HG02938 (cell line): ENCODE measurements at regions not wholly inside any gene's neighbourhood (a gene's known extent, or its start where the extent isn't known, plus 50 kb on each side); places are given as distances from the start of the nearest gene placed in this dataset.
"Not testable (repeated sequence)": the region's sequence is repeated elsewhere in the genome, so short reads cannot be mapped to it uniquely, and the experiment has no call there.

Experiments
- ATAC-seq: cut with Tn5 transposase; IDR thresholded peaks from one replicate; pipeline ENCODE4 v1.9.1; 2021; ENCODE audit warnings: mild to moderate bottlenecking, moderate library complexity; ENCODE audit not compliant: unreplicated experiment

- ATAC-seq, result no peak
These were observed 2153.4 kb upstream of the RAG2 start for GRCh38 chr11:38751421-38751820.

- ATAC-seq, result not testable (repeated sequence)
These were observed 2148.5 kb upstream of the RAG2 start for GRCh38 chr11:38746516-38746915.

GRCh38 chr11:38723361-38723760, 2125.3 kb upstream of the RAG2 start:
- no peak for ATAC-seq

GRCh38 chr11:38721586-38722315, 2123.7 kb upstream of the RAG2 start:
- no peak for ATAC-seq

GRCh38 chr11:38718659-38719058, 2120.6 kb upstream of the RAG2 start:
- no peak for ATAC-seq

GRCh38 chr11:38718049-38718448, 2120.0 kb upstream of the RAG2 start:
- ATAC-seq, result no peak

GRCh38 chr11:38711110-38711509, 2113.1 kb upstream of the RAG2 start:
- no peak for ATAC-seq

GRCh38 chr11:38710262-38710661, 2112.2 kb upstream of the RAG2 start:
- ATAC-seq, result no peak

GRCh38 chr11:38700111-38700510, 2102.1 kb upstream of the RAG2 start:
- ATAC-seq, result no peak

GRCh38 chr11:38693306-38693705, 2095.3 kb upstream of the RAG2 start:
- ATAC-seq, result no peak

GRCh38 chr11:38690211-38690610, 2092.2 kb upstream of the RAG2 start:
- ATAC-seq, result not testable (repeated sequence)

GRCh38 chr11:38687008-38687407, 2089.0 kb upstream of the RAG2 start:
- no peak for ATAC-seq

- ATAC-seq, result no peak
These were observed 2085.4 kb upstream of the RAG2 start for GRCh38 chr11:38683484-38683883.

- ATAC-seq, result no peak
These were observed 2082.7 kb upstream of the RAG2 start for GRCh38 chr11:38680746-38681145.

GRCh38 chr11:38680166-38680565, 2082.1 kb upstream of the RAG2 start:
- ATAC-seq, result no peak

GRCh38 chr11:38672445-38672844, 2074.4 kb upstream of the RAG2 start:
- ATAC-seq, result no peak

GRCh38 chr11:38667359-38667758, 2069.3 kb upstream of the RAG2 start:
- no peak for ATAC-seq

GRCh38 chr11:38648604-38649003, 2050.6 kb upstream of the RAG2 start:
- ATAC-seq, result no peak

GRCh38 chr11:38646382-38646781, 2048.3 kb upstream of the RAG2 start:
- ATAC-seq, result no peak

GRCh38 chr11:38640854-38641253, 2042.8 kb upstream of the RAG2 start:
- no peak for ATAC-seq

GRCh38 chr11:38612701-38613100, 2014.7 kb upstream of the RAG2 start:
- no peak for ATAC-seq

- not testable (repeated sequence) for ATAC-seq
These were observed 2003.3 kb upstream of the RAG2 start for GRCh38 chr11:38601371-38601770.

- ATAC-seq, result no peak
These were observed 2000.4 kb upstream of the RAG2 start for GRCh38 chr11:38598418-38598817.
